Endodermal cell (in vitro differentiated cells): ENCODE measurements at regions not wholly inside any gene's neighbourhood (a gene's known extent, or its start where the extent isn't known, plus 50 kb on each side); places are given as distances from the start of the nearest gene placed in this dataset.

Source experiments
- DNase-seq: peaks from one replicate; pipeline ENCODE4 v3.0.0-alpha.2; 2017
- H3K27ac ChIP-seq: 2 replicates; pipeline ENCODE4 v1.5.1; 2013; ENCODE audit warnings: mild to moderate bottlenecking, low read depth, low read length, moderate library complexity
- H3K27me3 ChIP-seq: 2 replicates; pipeline ENCODE4 v1.6.1; 2013; ENCODE audit warnings: mild to moderate bottlenecking, low read length, moderate library complexity; ENCODE audit not compliant: insufficient read depth, control insufficient read depth, poor library complexity, severe bottlenecking
- H3K36me3 ChIP-seq: 2 replicates; pipeline ENCODE4 v1.7.0; 2013; ENCODE audit warnings: mild to moderate bottlenecking, low read length, moderate library complexity; ENCODE audit not compliant: control insufficient read depth, insufficient read depth
- H3K4me1 ChIP-seq: one replicate; pipeline ENCODE4 v1.7.0; 2013; ENCODE audit warnings: low read length; ENCODE audit not compliant: control insufficient read depth, insufficient read depth
- H3K4me3 ChIP-seq: 2 replicates; pipeline ENCODE4 v1.5.1; 2013; ENCODE audit warnings: mild to moderate bottlenecking, low read length, moderate library complexity
- H3K9ac ChIP-seq: 2 replicates; pipeline ENCODE4 v1.6.1; 2013; ENCODE audit warnings: mild to moderate bottlenecking, low read length, moderate library complexity; ENCODE audit not compliant: poor library complexity, severe bottlenecking; ENCODE audit errors: extremely low read depth
- H3K9me3 ChIP-seq: 2 replicates; pipeline ENCODE4 v1.6.1; 2013; ENCODE audit warnings: mild to moderate bottlenecking, low read length, moderate library complexity; ENCODE audit not compliant: control insufficient read depth
- H3K27ac Mint-ChIP-seq: 2 replicates; pipeline ENCODE4 v1.8.0; 2020; ENCODE audit warnings: mixed read lengths
- H3K27me3 Mint-ChIP-seq: 2 replicates; pipeline ENCODE4 v1.8.0; 2021; ENCODE audit warnings: mild to moderate bottlenecking, mixed read lengths; ENCODE audit not compliant: insufficient read depth
- H3K36me3 Mint-ChIP-seq: 2 replicates; pipeline ENCODE4 v1.8.0; 2020; ENCODE audit warnings: low read depth, mixed read lengths
- H3K4me1 Mint-ChIP-seq: 2 replicates; pipeline ENCODE4 v1.8.0; 2020; ENCODE audit warnings: mixed read lengths
- H3K4me3 Mint-ChIP-seq: 2 replicates; pipeline ENCODE4 v1.8.0; 2020; ENCODE audit warnings: mild to moderate bottlenecking, moderate library complexity, mixed read lengths
- H3K9me3 Mint-ChIP-seq: 2 replicates; pipeline ENCODE4 v1.8.0; 2020; ENCODE audit warnings: mild to moderate bottlenecking, mixed read lengths
- WGBS, 2 experiments: methylation state at CpG; one replicate each; pipeline versions ENCODE4 v1.1.5 to v1.1.7; 2013; ENCODE audit warnings: missing lambda C conversion rate in 2 of 2, mixed read lengths in 1 of 2; ENCODE audit not compliant: insufficient coverage in 1 of 2, insufficient read length in 1 of 2; 5-methylcytosine and 5-hydroxymethylcytosine counted together
- TF ChIP-seq, protein P1 (sequence below): fragments of 200-600 bp; sonication (generic); conservative IDR thresholded peaks from 2 replicates; pipeline ENCODE4 v1.5.0; 2021; ENCODE audit warnings: antibody characterized with exemption, mild to moderate bottlenecking

DNA sequence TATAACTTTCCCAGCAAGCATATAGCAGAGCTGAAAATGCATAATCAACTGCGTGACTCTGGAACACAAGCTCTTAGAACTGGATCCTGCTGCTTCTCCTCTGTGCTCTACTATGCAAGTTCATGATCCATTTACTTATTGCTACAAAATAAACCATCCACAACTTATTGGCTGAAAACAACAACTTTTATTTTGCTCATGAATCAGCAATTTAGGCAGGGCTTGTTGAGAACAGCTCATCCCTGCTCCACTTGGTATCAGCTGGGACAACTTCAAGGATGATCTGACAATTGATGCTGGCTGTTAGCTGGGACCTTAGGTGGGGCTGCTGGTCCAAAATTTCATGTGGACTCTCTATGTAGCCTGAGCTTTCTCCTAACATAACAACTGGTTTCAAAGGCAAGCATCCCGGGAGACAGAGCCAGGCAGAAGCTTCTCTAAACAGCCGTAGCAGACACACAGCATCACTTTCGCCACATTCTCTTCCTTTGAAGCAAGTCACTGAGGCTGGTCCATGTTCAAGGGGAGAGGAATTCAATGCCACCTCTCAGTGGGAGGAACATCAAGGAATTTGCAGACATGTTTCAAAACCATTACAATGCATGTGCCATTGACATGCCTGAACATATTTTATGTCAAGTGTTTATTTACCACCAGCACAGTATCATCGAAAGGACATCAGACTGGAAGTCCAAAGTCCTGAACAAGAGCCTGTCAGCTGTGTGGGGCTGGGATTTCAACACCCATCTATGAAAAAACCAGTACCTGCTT, 153.1 kb upstream of the PKDCC start:
- Histone ChIP-seq H3K36me3 (no peaks in the 10 kb centered on the region), H3K9ac (no peak overlapping the region), H3K27ac (no peak overlapping the region), H3K27me3 (no peaks in the 10 kb centered on the region), H3K4me3 (no peak overlapping the region), H3K4me1 (no peaks in the 10 kb centered on the region), H3K9me3 (no peaks in the 10 kb centered on the region)
- TF ChIP-seq, protein P1, sequence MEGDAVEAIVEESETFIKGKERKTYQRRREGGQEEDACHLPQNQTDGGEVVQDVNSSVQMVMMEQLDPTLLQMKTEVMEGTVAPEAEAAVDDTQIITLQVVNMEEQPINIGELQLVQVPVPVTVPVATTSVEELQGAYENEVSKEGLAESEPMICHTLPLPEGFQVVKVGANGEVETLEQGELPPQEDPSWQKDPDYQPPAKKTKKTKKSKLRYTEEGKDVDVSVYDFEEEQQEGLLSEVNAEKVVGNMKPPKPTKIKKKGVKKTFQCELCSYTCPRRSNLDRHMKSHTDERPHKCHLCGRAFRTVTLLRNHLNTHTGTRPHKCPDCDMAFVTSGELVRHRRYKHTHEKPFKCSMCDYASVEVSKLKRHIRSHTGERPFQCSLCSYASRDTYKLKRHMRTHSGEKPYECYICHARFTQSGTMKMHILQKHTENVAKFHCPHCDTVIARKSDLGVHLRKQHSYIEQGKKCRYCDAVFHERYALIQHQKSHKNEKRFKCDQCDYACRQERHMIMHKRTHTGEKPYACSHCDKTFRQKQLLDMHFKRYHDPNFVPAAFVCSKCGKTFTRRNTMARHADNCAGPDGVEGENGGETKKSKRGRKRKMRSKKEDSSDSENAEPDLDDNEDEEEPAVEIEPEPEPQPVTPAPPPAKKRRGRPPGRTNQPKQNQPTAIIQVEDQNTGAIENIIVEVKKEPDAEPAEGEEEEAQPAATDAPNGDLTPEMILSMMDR: no peak
- DNase-seq: no peak
- Mint-ChIP-seq H3K27me3 (peaks cover 12% of the 10 kb centered on the region), H3K9me3 (no peaks in the 10 kb centered on the region), H3K4me1 (no peaks in the 10 kb centered on the region), H3K27ac (no peak overlapping the region), H3K4me3 (no peak overlapping the region), H3K36me3 (no peaks in the 10 kb centered on the region)
- WGBS, 2 experiments: 75 to 94% methylated on average over 2 to 5 of the region's 5 CpGs

DNA sequence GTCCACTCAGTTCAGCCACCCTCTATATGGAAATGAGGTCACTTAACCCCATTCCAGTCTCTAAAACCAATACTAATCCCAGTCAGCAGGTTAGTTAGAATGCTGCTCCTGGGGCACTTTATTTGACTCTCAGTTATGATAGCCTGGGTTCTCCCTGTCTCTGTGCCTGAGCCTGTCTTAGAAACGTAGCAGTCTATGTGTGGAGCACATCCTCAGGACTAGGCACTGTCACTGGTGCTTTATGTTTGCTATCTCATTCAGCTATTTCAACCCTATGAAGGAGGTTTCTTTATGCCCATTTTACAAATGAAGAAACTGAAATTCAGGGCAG, 152.5 kb upstream of the PKDCC start:
- H3K4me3 Mint-ChIP-seq: no peak overlapping the region
- Histone ChIP-seq H3K36me3 (no peaks in the 10 kb centered on the region), H3K9ac (no peak overlapping the region), H3K27me3 (no peaks in the 10 kb centered on the region), H3K9me3 (no peaks in the 10 kb centered on the region), H3K4me3 (no peak overlapping the region), H3K27ac (no peak overlapping the region), H3K4me1 (no peaks in the 10 kb centered on the region)
- H3K36me3 Mint-ChIP-seq: no peaks in the 10 kb centered on the region
- no peak for DNase-seq
- H3K27me3 Mint-ChIP-seq: peaks cover 12% of the 10 kb centered on the region
- H3K4me1 Mint-ChIP-seq: no peaks in the 10 kb centered on the region
- WGBS, 2 experiments: 84 to 100% methylated on average over 1 of the region's 1 CpG
- H3K9me3 Mint-ChIP-seq: no peaks in the 10 kb centered on the region
- TF ChIP-seq, protein P1: no peak
- H3K27ac Mint-ChIP-seq: no peak overlapping the region

DNA sequence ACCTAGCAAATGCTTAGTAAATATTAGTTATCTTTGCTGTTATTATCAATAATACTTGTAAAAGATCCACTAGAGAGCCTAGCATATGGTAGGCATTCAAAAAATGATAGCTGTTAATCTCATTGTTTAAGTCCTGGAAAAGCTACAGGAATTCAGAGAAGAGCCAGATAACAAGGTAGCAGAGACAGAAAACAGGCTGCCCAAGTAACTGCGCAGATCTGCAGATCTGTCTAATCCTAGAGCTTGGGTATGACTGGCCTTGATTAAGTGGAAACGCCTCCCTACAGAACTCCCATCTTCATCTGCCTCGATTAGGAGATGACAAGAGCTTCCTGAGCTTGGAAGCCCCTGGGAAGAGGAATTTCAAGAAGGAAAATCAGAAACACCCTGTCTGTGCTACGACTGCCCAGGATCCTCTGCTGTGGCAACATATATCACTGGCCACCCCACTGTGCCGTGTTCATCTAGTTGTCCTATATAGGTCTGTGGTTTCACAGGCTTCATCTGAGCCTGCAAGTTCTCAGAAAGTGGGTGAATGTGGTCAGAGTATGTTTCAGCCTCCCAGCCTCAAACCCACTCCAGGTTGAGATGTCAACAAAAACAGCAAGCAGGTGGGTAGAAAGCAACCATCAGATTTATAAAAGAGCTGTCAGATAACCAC, 151.5 kb upstream of the PKDCC start:
- peaks cover 12% of the 10 kb centered on the region for H3K27me3 Mint-ChIP-seq
- no peak overlapping the region for H3K27ac ChIP-seq

More for the DNA sequence above, 151.5 kb upstream of the PKDCC start:
- Histone ChIP-seq H3K4me3 (no peak overlapping the region), H3K9me3 (no peaks in the 10 kb centered on the region), H3K36me3 (no peaks in the 10 kb centered on the region), H3K27me3 (no peaks in the 10 kb centered on the region), H3K4me1 (no peaks in the 10 kb centered on the region), H3K9ac (no peak overlapping the region)
- H3K27ac Mint-ChIP-seq: no peak overlapping the region
- no peaks in the 10 kb centered on the region for H3K36me3 Mint-ChIP-seq
- no peaks in the 10 kb centered on the region for H3K9me3 Mint-ChIP-seq
- H3K4me1 Mint-ChIP-seq: no peaks in the 10 kb centered on the region
- DNase-seq: no peak
- no peak overlapping the region for H3K4me3 Mint-ChIP-seq
- TF ChIP-seq, protein P1: no peak
- WGBS, 2 experiments: 92 to 94% methylated on average over 5 of the region's 5 CpGs
